ENCODE measurements at regions not wholly inside any gene's neighbourhood (a gene's known extent, or its start where the extent isn't known, plus 50 kb on each side); places are given as distances from the start of the nearest gene placed in this dataset.

DNA sequence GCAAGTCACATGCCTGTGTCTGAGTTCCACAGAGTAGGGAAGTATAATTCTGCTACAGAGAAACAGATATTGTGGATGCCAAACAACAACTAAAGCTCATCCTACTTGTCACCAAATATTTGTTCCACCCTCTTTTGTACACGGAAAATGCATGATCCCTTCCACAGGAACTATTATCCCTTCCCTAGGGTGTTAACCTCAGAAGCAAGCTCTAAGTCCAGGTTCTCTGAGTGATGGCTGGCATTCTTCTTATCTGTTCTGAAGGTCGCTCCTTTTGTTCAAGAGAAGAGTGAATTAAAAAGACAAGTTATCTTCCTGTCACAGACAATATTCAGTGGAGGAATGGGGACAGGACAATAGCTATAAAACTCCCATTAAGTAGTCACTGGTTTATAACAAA, 460.1 kb upstream of the GCFC2 start:
- Histone ChIP-seq H3K36me3 (no peaks in the 10 kb centered on the region), H3K4me3 (no peak overlapping the region), H3K4me1 (no peaks in the 10 kb centered on the region), H3K9me3 (no peaks in the 10 kb centered on the region), H3K27ac (no peak overlapping the region), H3K27me3 (no peaks in the 10 kb centered on the region)
- intact Hi-C loops (cut with DNase I; ENCODE audit: low total_unique reads): no loop called here
- no peak for DNase-seq
- no peak for TF ChIP-seq POLR2A (IDR thresholded peaks at IDR 0.05)
- TF ChIP-seq, protein P1, sequence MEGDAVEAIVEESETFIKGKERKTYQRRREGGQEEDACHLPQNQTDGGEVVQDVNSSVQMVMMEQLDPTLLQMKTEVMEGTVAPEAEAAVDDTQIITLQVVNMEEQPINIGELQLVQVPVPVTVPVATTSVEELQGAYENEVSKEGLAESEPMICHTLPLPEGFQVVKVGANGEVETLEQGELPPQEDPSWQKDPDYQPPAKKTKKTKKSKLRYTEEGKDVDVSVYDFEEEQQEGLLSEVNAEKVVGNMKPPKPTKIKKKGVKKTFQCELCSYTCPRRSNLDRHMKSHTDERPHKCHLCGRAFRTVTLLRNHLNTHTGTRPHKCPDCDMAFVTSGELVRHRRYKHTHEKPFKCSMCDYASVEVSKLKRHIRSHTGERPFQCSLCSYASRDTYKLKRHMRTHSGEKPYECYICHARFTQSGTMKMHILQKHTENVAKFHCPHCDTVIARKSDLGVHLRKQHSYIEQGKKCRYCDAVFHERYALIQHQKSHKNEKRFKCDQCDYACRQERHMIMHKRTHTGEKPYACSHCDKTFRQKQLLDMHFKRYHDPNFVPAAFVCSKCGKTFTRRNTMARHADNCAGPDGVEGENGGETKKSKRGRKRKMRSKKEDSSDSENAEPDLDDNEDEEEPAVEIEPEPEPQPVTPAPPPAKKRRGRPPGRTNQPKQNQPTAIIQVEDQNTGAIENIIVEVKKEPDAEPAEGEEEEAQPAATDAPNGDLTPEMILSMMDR (IDR thresholded peaks at IDR 0.05): no peak

DNA sequence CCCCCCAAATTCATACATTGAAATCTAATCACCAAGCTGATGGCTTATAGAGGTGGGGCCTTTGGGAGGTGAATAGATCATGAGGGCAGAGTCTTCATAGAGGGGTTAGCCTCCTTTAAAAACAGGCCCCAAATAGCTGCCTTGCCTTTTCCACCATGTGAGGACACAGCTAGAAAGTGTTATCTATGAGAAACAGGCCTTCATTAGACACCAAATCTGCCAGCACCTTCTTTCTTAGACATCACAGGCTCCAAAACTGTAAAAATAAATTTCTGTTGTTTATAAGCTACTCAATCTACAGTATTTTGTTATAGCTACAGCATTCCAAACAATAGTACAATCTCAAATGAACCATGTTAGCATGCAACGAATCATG, 459.3 kb upstream of the GCFC2 start:
- Histone ChIP-seq H3K4me3 (no peak overlapping the region), H3K4me1 (no peaks in the 10 kb centered on the region), H3K27me3 (no peaks in the 10 kb centered on the region), H3K36me3 (no peaks in the 10 kb centered on the region), H3K27ac (no peak overlapping the region), H3K9me3 (no peaks in the 10 kb centered on the region)
- no peak for DNase-seq
- intact Hi-C loops (cut with DNase I; ENCODE audit: low total_unique reads): no loop called here
- TF ChIP-seq POLR2A (IDR thresholded peaks at IDR 0.05): no peak
- TF ChIP-seq, protein P1 (IDR thresholded peaks at IDR 0.05): no peak

DNA sequence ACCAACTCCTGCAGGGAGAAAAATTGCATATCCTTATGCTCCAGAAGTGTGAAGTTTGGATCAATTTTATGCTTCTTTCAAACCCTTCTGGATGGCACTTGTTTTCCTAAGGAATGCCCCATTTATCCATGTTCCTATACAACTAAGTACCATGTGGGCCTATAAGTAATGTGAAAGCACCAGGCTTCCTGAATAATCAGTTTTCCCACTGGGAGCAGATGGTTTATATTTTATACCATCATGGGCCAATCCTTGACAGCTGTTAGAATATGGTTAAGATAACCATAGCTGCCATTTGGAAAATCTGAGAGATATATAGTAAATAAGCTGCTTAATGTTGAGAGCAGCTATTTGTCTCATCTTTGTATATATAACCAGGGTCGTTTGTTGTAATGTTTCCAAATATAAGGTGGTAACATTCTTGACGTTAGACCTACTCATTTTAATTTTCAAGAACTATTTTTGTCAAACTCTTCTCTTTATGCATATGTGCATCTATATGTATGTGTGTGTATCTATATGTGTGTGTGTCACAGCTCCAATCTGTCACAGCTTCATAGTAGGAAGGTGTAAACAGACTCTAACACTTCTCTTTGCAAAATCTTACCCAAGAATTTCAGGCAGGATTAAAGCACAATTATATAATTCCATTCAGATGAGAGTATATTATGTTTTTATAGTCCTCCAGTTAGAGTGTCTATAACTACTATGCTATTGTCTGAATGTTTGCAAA, 458.7 kb upstream of the GCFC2 start:
- no peak overlapping the region for H3K27ac ChIP-seq
- TF ChIP-seq, protein P1 (IDR thresholded peaks at IDR 0.05): no peak
- no peak for TF ChIP-seq POLR2A (IDR thresholded peaks at IDR 0.05)
- no peaks in the 10 kb centered on the region for H3K9me3 ChIP-seq
- no peaks in the 10 kb centered on the region for H3K4me1 ChIP-seq
- no peak for DNase-seq
- H3K36me3 ChIP-seq: no peaks in the 10 kb centered on the region
- intact Hi-C loops (cut with DNase I; ENCODE audit: low total_unique reads): no loop called here
- H3K27me3 ChIP-seq: no peaks in the 10 kb centered on the region
- no peak overlapping the region for H3K4me3 ChIP-seq

DNA sequence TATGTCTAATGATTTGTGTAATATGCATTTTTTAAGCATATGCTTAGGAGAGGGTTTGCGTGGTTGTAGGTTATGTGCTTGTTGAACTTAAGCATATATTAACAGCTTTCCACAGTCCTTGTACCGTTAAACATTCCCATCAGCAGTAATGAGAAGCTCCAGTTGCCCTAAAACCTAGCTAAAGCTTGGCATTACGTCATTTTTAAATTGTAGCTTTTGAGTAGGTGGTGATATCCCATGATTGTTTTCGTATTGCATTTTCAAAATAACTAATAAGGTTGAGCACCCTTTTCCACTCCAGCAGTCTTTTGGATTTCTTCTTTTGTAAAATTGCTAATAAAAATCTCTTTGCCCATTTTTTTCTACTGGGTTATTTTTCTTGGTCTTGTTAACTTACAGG, 453.1 kb upstream of the GCFC2 start:
- H3K9me3 ChIP-seq: no peaks in the 10 kb centered on the region
- intact Hi-C loops (cut with DNase I; ENCODE audit: low total_unique reads): no loop called here
- TF ChIP-seq, protein P1 (IDR thresholded peaks at IDR 0.05): no peak
- TF ChIP-seq POLR2A (IDR thresholded peaks at IDR 0.05): no peak
- no peaks in the 10 kb centered on the region for H3K4me1 ChIP-seq
- no peaks in the 10 kb centered on the region for H3K36me3 ChIP-seq
- H3K27ac ChIP-seq: no peak overlapping the region
- DNase-seq: no peak
- H3K4me3 ChIP-seq: no peak overlapping the region
- H3K27me3 ChIP-seq: no peaks in the 10 kb centered on the region

DNA sequence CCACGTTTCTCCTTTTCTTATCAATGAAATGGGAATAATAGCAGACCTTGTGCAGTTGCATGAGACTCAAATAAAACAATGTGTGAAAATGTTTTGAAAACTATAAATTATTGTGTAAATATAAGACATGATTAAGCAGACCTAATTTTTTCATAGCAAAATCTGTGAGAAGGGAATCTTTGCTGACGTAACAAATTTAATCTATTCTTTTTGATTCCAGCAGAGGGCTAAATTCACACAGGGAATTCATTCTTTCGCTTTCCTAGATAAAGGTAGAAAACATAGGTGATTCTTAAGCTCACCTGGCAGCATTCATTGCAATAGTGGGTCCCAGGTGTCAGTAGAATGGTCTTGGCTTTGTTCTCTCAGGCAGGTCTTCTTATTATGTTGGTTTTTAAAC, 450.0 kb upstream of the GCFC2 start:
- Histone ChIP-seq H3K4me1 (no peaks in the 10 kb centered on the region), H3K9me3 (no peaks in the 10 kb centered on the region), H3K36me3 (no peaks in the 10 kb centered on the region), H3K27ac (no peak overlapping the region), H3K4me3 (no peak overlapping the region), H3K27me3 (no peaks in the 10 kb centered on the region)
- TF ChIP-seq POLR2A (IDR thresholded peaks at IDR 0.05): no peak
- TF ChIP-seq, protein P1 (IDR thresholded peaks at IDR 0.05): no peak
- DNase-seq: no peak
- intact Hi-C loops (cut with DNase I; ENCODE audit: low total_unique reads): no loop called here

All from uterus (tissue), 3 donors.